ENCODE measurements at regions not wholly inside any gene's neighbourhood (a gene's known extent, or its start where the extent isn't known, plus 50 kb on each side); places are given as distances from the start of the nearest gene placed in this dataset.
"Not testable (repeated sequence)": the region's sequence is repeated elsewhere in the genome, so short reads cannot be mapped to it uniquely, and the experiment has no call there.

DNA sequence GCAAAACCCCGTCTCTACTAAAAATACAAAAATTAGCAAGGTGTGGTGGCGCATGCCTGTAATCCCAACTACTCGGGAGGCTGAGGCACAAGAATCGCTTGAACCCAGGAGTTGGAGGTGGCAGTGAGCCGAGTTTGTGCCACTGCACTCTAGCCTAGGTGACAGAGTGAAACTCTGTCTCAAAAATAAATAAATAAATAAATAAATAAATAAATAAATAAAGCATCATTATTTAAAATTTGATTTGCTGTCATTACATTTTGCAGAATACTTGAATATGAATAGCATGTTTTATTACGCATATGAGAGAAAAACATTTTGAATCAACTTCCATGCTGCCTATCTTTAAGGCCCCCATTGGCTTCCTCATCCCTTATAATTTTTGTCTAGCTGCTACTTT lies 53.4 kb upstream of the MED14 start:
- DNase-seq (ENCODE audit: low read depth in 2 of 3, low spot score in 2 of 3) = not testable (repeated sequence)

DNA sequence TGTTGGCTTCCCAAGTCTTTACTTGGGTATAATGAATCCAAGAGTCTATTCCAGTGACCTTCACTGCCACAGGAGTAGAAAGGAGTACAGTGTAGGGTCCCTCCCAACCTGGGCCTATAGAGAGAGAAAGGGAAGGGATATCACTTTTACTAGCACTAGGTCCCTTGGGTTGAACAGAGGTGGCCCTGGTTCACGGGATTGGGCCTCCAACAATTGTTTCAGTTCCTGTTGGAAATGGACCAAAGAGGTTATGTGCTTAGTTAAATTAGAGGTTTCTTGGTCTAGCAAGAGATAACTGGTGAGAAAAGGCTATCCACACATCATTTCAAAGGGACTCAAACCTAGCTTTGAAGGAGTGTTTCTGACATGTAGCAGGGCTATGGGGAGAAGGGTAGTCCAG lies 57.1 kb upstream of the MED14 start:
- DNase-seq (ENCODE audit: low read depth in 2 of 3, low spot score in 2 of 3) = no peak

DNA sequence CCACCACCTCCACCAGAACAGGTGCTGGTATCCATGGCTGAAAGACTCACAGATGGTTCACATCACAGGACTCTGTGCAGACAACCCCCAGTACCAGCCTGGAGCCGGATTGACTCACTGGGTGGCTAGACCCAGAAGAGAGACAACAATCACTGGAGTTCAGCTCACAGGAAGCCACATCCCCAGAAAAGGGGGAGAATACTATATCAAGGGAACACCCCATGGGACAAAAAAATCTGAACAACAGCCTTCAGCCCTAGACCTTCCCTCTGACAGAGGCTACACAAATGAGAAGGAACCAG lies 59.4 kb upstream of the MED14 start:
- not testable (repeated sequence) for DNase-seq (ENCODE audit: low read depth in 2 of 3, low spot score in 2 of 3)

DNA sequence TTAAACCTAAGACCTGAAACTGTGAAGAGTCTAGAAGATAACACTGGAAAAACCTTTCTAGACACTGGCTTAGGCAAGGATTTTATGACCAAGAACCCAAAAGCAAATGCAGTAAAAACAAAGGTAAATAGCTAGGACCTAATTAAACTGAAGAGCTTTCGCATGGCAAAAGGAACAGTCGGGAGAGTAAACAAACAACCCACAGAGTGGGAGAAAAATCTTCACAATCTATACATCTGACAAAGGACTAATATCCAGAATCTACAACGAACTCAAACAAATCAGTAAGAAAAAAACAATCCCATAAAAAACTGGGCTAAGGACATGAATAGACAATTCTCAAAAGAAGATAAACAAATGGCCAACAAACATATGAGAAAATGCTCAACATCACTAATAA lies 64.4 kb upstream of the MED14 start:
- DNase-seq (ENCODE audit: low read depth in 2 of 3, low spot score in 2 of 3) = not testable (repeated sequence)

DNA sequence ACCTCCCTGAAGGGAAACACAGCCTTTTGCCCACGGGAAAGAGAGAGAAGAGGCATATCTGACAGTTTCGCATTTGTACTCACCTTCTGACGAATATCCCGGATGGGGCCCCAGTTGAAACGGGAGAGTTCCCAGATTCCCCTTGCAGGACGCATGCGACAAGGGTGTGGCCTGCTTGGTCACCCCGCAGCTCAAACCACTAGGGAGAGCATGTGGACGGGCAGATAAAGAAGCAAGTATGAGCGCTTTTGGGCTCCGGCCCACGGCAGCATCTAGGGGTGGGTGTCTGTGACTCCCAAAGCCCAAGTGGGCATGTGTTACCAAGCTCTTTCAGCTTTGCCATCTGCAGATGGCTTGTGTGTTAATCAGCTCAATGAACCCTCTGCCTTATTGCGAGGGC lies 70.1 kb upstream of the MED14 start:
- DNase-seq (ENCODE audit: low read depth in 2 of 3, low spot score in 2 of 3) = no peak

DNA sequence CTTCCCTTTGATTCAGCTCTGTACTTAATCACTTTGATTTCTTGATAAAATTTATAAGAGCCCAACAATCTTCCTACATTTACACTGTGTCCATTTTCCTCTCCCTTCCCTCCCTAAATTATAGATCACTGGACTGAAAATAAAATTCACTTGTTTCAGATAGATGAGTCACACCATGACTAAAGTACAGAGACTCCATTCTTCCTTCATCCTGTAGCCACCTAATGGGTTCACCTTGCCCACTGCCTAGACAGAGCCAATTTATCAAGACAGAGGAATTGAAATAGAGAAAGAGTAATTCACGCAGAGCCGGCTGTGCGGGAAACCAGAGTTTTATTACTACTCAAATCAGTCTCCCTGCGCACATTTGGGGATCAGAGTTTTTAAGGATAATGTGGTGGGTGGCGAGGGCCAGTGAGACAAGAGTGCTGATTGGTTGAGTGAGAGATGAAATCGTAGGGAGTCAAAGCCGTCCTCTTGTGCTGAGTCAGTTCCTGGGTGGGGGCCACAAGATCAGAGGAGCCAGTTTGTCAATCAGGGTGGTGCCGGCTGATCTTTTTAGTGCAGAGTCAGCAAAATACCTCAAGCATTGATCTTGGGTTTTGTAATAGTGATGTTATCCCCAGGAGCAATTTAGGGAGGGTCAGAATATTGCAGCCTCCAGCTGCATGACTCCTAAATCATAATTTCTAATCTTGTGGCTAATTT lies 71.3 kb upstream of the MED14 start:
- no peak for DNase-seq (ENCODE audit: low read depth in 2 of 3, low spot score in 2 of 3)

DNA sequence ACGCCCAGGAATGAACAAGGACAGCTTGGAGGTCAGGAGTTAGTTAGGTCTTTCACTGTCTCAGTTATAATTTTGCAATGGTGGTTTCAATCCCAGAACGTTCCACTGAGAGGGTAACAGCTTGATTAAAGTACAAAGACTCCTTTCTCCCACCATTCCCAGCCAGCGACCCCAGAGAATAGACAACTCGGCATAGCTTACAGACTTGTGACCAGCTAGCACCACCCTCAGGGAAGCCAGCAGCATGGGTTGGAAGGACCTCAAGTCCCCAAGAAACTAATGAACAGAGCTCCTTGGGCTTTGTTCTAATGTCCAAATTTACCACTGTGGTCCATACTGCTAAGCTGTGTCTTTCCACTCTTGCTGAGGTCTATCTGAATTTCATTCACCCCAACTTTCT lies 72.0 kb upstream of the MED14 start:
- DNase-seq (ENCODE audit: low read depth in 2 of 3, low spot score in 2 of 3) = no peak

DNA sequence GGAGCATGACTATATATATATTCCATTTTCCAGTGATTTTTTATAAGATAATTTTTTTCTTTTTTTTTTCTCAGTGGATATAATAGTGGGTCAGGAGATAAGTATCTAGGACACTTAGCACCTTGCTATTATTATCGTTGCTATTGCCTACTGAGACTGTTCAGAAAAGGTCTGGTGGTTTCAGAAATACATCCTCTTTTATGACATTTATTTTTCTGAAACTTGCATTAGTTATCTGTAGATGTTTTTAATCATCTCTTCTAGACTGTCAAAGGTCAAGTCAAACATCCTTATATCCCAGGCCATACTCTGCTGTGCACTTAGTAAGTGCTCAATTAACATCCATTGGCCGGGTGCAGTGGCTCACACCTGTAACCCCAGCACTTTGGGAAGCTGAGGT lies 72.9 kb upstream of the MED14 start:
- DNase-seq (ENCODE audit: low read depth in 2 of 3, low spot score in 2 of 3) = no peak

DNA sequence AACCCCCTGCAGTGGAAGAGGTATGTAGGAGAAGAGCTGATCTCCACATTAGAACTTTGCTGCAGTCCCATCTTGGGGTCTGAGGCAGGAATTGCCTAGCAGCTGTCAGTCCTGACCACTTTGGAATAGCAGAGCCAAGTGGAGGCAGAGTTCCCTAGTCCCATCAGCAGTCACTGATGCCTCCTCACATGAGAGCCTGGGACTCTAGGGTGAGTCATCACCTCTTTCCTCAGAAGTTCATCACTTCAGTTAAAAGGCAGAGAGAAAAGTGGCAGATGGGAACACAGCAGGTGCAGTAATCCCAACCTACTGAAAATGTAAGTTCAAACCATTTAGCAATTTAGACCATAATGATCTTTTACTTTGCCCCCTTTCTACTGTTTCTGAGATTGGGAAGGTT lies 73.9 kb upstream of the MED14 start:
- DNase-seq (ENCODE audit: low read depth in 2 of 3, low spot score in 2 of 3) = no peak

DNA sequence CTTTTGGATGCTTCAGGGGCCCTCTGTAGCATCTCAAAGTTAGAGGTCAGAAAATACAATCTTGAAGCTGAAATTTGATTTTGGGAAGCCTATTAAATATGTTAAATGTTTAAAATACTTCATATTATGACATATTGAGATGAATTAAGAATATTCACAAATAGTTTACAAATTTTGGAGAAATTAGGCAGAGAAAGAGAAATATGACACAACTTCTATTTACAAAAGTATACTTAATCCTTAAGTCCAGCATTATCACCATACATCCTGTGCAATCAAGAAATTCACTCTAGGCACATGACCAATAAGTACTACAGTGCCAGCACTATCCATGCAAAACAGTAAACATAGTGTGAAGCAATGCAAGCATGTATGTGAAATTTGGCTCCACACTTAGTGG lies 79.7 kb upstream of the MED14 start:
- not testable (repeated sequence) for DNase-seq (ENCODE audit: low read depth in 2 of 3, low spot score in 2 of 3)

DNA sequence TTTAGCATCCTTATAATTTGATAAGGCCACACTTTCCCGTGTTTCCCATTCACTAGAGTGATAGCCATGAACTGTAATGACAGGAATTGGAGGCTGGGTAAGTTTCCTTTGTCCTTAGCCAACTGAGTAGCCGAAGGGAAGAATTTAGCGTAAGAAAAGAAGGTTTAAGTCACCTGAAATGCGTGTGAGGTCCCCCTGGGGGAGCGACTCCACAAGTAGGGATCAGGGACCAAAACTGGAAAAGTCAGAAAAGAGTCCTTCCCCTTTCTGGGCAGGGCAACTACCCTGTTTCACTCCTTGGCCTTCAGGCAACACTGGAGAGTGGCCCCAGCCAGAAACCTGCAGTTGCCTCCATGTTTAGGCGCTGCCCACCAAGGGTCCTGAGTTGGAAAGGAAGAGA lies 81.6 kb upstream of the MED14 start:
- DNase-seq (ENCODE audit: low read depth in 2 of 3, low spot score in 2 of 3) = no peak

DNA sequence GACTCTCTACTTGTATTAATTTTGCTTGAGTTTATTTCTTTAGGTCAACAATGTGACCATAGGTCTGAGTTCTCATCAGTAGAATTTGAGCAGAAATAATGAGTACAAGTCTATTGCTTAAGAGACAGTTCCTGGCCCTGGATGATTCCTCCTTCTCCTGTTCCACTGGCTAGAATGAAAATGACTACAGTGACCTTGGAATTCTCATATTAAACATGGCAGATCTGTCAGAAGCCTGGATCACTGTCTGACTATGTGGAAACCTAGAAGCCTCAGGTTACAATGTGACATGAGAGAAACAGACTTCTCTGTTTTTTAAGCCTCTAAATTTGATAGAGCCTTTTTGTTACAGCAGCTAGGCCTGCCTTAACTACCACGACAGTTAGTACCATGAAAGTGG lies 82.9 kb upstream of the MED14 start:
- no peak for DNase-seq (ENCODE audit: low read depth in 2 of 3, low spot score in 2 of 3)

DNA sequence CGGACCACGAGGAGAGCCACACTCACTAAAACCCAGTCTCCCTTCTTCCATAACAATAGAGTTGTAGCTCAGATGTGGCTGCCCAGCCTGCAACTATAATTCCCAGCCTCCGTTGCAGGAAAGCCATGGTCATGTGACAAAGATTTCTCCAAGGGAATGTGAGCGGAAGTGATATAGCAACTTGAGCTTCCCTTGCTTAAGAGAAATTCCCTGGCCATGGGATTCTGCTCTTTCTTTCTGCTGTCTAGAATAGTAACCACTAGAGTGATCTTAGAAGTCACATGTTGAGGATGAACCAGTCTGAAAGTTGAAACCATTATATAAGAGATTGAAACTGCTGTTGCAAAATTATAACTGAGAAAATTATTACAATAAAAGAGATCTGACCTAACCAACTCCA lies 86.4 kb upstream of the MED14 start:
- DNase-seq (ENCODE audit: low read depth in 2 of 3, low spot score in 2 of 3) = no peak

DNA sequence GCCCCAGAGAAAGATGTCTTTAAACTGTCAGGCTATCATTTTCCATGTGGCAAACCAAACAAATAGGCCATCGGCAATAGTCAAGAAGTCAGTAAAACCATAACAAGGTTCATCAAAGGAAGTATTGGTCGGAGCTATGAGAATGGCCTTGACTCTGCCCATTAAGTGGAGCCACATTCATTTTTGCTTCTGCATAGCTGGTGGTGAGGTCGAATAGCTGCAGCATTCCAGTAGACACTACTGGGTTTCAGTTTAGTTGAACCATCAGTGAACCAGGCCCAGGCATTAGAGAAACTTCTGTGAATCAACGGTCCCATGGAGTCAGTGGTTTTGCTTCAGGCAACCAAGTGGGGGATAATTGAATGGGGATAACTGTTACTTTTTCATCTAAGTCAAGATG lies 92.0 kb upstream of the MED14 start:
- no peak for DNase-seq (ENCODE audit: low read depth in 2 of 3, low spot score in 2 of 3)

DNA sequence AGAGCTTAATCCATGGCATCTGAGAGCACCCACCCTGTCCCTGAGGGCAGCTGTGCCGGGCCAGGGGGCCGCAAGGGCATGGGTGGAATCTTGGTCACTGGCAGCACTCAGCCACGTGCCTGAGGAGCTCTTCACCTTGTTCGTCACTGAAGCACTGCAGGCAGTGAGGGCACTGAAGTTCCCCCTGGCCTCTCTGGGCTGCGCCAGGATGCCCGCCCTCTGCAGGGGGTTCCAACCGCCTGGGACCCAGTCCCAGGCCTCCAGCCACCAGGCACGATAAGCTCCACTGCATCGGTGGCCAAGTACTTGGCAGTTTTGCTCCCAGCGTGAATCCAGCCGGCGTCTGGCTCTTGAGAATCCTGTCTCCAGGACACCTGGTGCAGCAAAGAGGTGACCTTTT lies 96.4 kb upstream of the MED14 start:
- no peak for DNase-seq (ENCODE audit: low read depth in 2 of 3, low spot score in 2 of 3)

DNA sequence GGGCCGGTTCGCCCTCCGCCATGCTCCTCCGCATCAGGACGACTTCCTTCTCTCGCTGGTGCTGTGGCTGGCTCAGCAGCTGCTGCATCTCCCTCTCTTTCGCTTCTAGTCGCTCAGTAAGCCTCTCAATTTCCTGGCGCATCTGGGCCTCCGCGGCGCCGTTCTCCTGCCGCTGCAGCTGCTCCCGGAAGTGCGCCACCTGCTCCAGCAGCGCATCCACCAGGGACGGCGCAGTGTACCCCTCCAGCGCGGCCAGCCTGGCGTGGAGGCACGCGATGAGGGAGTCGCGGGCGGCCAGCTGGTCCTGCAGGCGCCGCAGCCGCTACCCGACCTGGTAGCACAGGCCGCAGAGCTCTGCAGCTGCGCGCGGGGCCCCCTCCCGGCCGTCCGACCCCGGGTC lies 97.4 kb upstream of the MED14 start:
- no peak for DNase-seq (ENCODE audit: low read depth in 2 of 3, low spot score in 2 of 3)

DNA sequence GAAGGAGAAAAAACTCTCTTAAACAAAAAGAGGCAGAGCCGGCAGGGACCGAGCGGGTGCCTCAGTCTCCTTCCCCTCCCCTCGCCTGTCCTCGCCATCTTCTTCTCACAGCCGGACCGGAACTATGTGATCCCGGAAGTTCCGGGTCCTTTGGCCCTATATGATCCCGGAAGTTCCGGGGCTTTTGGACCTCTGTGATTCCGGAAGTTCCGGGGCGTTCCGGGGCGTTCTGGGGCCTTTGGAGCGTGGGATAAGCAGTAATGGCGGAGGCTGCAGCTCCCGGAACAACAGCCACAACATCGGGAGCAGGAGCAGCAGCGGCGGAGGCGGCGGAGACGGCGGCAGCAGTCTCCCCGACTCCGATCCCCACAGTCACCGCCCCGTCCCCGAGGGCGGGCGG lies 98.9 kb upstream of the MED14 start:
- no peak for DNase-seq (ENCODE audit: low read depth in 2 of 3, low spot score in 2 of 3)

DNA sequence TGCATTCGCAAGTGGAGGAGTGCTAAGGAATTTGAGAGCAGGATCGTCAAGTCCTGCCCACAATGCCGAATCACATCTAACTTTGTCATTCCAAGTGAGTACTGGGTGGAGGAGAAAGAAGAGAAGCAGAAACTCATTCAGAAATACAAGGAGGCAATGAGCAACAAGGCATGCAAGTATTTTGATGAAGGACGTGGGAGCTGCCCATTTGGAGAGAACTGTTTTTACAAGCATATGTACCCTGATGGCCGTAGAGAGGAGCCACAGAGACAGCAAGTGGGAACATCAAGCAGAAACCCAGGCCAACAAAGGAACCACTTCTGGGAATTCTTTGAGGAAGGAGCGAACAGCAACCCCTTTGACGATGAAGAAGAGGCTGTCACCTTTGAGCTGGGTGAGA lies 100.2 kb upstream of the MED14 start:
- no peak for DNase-seq (ENCODE audit: low read depth in 2 of 3, low spot score in 2 of 3)

DNA sequence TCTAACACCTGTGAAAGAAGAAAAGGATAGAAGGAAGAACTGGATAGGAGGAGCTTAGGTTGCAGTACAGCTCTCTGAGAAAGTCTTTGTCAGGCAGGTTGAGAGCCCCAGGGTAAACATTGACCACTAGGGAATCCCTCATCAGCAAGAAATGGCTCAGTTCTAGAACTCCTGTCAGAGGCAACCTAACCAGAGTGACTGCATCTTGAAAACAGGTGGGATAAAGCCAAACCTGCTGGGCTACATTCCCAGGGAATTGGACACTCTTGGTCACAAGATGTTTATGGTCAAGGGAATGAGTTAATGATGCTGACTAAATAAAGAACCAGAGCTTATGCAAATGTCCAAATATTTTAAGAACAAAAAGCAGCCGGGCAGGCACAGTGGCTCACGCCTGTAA lies 108.3 kb upstream of the MED14 start:
- DNase-seq (ENCODE audit: low read depth in 2 of 3, low spot score in 2 of 3) = no peak

DNA sequence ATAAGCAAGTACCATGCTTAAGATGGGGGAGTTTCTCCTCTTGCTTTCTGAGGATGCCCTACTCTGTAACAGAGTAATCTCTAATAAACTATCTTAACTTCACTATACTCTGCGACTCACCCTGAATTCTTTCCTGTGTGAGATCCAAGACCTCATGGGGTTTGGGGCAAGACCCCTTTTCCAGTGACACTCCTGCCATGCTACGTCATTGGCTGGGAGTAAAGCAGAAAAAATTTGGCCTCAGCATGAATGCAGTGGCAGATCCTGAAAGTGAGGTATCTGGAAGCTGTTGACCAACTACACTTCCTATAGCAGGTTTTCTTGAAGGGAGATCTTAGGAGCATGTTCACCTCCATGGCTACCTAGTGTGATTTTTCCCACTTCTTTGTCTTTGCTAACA lies 109.1 kb upstream of the MED14 start:
- DNase-seq (ENCODE audit: low read depth in 2 of 3, low spot score in 2 of 3) = no peak

DNA sequence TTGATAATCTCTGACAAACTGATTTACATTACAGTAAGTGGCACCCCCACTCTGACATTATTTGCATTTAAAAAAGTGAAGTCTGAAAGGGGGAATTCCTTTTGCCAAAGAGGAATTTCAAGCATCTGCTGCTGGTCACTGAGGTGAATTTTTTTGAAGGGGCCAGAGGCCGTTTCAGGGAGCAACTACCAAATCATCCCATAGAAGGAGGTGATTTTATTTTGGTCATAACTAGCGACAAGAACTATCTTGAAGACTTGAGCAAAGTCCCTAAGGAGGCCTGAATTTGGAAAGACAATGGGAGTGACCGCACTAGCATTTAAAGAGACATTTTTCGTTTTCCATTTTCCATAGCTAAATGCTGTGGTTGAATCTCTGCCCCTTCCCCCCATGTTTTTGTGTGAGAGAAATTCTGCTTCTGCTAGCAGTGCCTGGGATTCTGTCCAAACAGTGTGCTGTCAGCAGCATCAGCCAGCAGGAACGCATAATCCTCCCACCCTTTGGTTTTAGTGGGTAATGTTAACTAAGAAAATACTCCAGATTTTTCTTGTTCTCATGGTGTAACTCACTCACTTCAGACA lies 110.1 kb upstream of the MED14 start:
- DNase-seq (ENCODE audit: low read depth in 2 of 3, low spot score in 2 of 3) = no peak

DNA sequence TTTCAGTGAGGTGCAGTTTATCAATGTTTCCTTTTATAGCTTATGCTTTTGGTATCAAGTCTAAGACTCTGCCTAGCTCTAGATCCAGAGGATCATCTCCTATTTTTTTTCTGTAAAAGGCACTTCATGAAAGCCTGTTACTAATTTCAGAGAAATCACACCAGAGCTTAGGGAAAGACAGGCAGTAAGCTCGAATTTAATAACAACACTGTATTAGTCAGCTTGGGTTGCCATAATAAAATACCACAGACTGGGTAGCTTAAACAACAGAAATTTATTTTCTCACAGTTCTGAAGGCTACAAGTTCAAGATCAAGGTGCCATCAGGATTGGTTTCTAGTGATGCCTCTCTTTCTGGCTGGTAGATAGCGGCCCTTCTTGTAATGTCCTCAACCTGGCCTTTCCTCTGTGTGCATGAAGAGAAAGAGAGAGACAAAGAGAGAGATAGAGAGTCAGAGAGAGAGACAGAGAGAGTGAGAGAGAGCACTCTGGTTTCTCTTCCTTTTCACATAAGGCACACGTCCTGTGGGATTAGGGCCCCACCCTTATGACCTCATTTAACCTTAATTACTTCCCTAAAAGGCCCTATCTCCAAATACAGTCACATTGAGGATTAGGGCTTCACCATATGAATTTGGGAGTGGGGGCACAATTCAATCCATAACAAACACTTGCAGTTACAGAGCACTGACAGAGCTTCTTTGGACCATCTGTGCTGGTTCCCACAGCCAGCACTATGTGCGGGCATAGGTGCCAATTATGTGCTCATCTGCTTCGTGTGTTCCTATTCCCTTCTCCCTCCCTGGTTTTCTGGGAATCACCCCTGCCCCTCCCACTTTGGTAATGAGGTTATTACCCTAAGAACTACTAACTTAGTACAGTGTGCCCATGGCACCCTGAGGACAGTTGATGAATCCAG lies 114.8 kb upstream of the MED14 start:
- DNase-seq (ENCODE audit: low read depth in 2 of 3, low spot score in 2 of 3) = no peak
